DMS53 (cell line): ENCODE measurements at regions not wholly inside any gene's neighbourhood (a gene's known extent, or its start where the extent isn't known, plus 50 kb on each side); places are given as distances from the start of the nearest gene placed in this dataset.
A peak's percentile ranks its signal among the peaks of the same experiment; 100 is the strongest.

Experiments
- DNase-seq: peaks from one replicate; lab custom pipeline; 2025; lab: John Stamatoyannopoulos, UW

- DNase-seq, result no peak
Measured at GRCh38 chr6:14972379-14973067, 273.3 kb upstream of the JARID2 start.

- no peak for DNase-seq
Measured at GRCh38 chr6:14974372-14974771, 271.5 kb upstream of the JARID2 start.

GRCh38 chr6:14974792-14975470, 270.9 kb upstream of the JARID2 start:
- DNase-seq, result no peak

- DNase-seq, result peak; percentile 26
Measured at GRCh38 chr6:14975471-14975817, 270.4 kb upstream of the JARID2 start.

- no peak for DNase-seq
Measured at GRCh38 chr6:14977747-14978382, 268.0 kb upstream of the JARID2 start.

- no peak for DNase-seq
Measured at GRCh38 chr6:14981960-14982359, 263.9 kb upstream of the JARID2 start.

GRCh38 chr6:14983599-14984518, 262.0 kb upstream of the JARID2 start:
- no peak for DNase-seq

GRCh38 chr6:14984519-14984853, 261.4 kb upstream of the JARID2 start:
- peak; percentile 48 for DNase-seq

- no peak for DNase-seq
Measured at GRCh38 chr6:14985366-14985765, 260.5 kb upstream of the JARID2 start.

GRCh38 chr6:14986370-14986769, 259.5 kb upstream of the JARID2 start:
- no peak for DNase-seq

GRCh38 chr6:14987490-14987889, 258.4 kb upstream of the JARID2 start:
- no peak for DNase-seq

GRCh38 chr6:14992382-14992781, 253.5 kb upstream of the JARID2 start:
- no peak for DNase-seq

GRCh38 chr6:14995208-14995607, 250.7 kb upstream of the JARID2 start:
- DNase-seq, result no peak

- no peak for DNase-seq
Measured at GRCh38 chr6:14995966-14996602, 249.8 kb upstream of the JARID2 start.

GRCh38 chr6:14996892-14997291, 249.0 kb upstream of the JARID2 start:
- DNase-seq, result no peak

- no peak for DNase-seq
Measured at GRCh38 chr6:14997507-14997906, 248.4 kb upstream of the JARID2 start.

GRCh38 chr6:14999106-14999505, 246.8 kb upstream of the JARID2 start:
- DNase-seq, result no peak

- no peak for DNase-seq
Measured at GRCh38 chr6:15001326-15001910, 244.5 kb upstream of the JARID2 start.

GRCh38 chr6:15008269-15008668, 237.6 kb upstream of the JARID2 start:
- no peak for DNase-seq

GRCh38 chr6:15014958-15015357, 230.9 kb upstream of the JARID2 start:
- no peak for DNase-seq

- no peak for DNase-seq
Measured at GRCh38 chr6:15016813-15017212, 229.1 kb upstream of the JARID2 start.

- no peak for DNase-seq
Measured at GRCh38 chr6:15017261-15017660, 228.6 kb upstream of the JARID2 start.
